IPS-20b (cell line): ENCODE measurements at regions not wholly inside any gene's neighbourhood (a gene's known extent, or its start where the extent isn't known, plus 50 kb on each side); places are given as distances from the start of the nearest gene placed in this dataset.

Experiments used
- H3K27ac ChIP-seq: one replicate; pipeline ENCODE4 v1.5.1; 2013; ENCODE audit warnings: low read length
- H3K27me3 ChIP-seq: 2 replicates; pipeline ENCODE4 v1.6.1; 2013; ENCODE audit warnings: mild to moderate bottlenecking, low read length, inconsistent platforms; ENCODE audit not compliant: insufficient read depth
- H3K36me3 ChIP-seq: 2 replicates; pipeline ENCODE4 v1.6.1; 2013; ENCODE audit warnings: low read depth, mild to moderate bottlenecking, inconsistent platforms, low read length, moderate library complexity; ENCODE audit not compliant: insufficient read depth
- H3K4me1 ChIP-seq: 2 replicates; pipeline ENCODE4 v1.6.1; 2013; ENCODE audit warnings: mild to moderate bottlenecking, control low read depth, inconsistent platforms, low read length, moderate library complexity; ENCODE audit not compliant: insufficient read depth
- H3K4me3 ChIP-seq: 2 replicates; pipeline ENCODE4 v1.5.1; 2013; ENCODE audit warnings: mild to moderate bottlenecking, low read length, inconsistent platforms
- H3K9ac ChIP-seq: 2 replicates; pipeline ENCODE4 v1.6.1; 2013; ENCODE audit warnings: low read depth, mild to moderate bottlenecking, inconsistent platforms, low read length, moderate library complexity
- H3K9me3 ChIP-seq: 2 replicates; pipeline ENCODE4 v1.6.1; 2013; ENCODE audit warnings: mild to moderate bottlenecking, low read depth, low read length, inconsistent platforms; ENCODE audit not compliant: insufficient read depth

- no peaks in the 10 kb centered on the region for H3K36me3 ChIP-seq
- peak overlapping the region; percentile 100 for H3K27ac ChIP-seq
- H3K4me1 ChIP-seq: peaks cover 32% of the 10 kb centered on the region
- peak overlapping the region; percentile 84 for H3K9ac ChIP-seq
- H3K27me3 ChIP-seq: no peaks in the 10 kb centered on the region
- H3K4me3 ChIP-seq: peak overlapping the region; percentile 59; the same call in 1 of the 2 replicates
- no peaks in the 10 kb centered on the region; the same call in 1 of the 2 replicates for H3K9me3 ChIP-seq
Observed at GRCh38 chr12:14258575-14258940, 106.9 kb upstream of the ATF7IP start.

DNA sequence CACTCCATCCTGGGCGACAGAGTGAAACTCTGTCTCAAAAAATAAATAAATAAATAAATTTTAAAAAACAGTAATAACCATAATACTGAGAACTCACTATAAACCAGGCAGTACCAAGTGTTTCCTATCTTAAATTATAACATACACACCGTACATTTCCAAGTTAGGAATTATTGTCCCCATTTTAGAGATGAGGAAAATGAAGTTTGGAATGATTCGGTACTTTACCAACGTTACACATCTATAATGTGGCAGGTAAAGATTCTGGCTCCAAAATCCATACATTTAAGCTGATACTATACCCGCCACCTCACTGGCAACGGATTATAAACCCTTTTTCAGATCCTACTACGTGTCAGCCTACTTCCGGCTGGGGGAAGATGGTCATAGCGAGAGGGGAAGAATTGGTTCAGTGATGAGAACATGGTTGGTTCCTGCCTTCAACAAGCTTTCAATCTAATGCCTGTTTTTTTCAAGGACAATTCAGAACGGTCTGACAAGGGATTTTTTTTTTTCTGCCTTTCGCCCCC lies 105.9 kb upstream of the ATF7IP start:
- H3K36me3 ChIP-seq: no peaks in the 10 kb centered on the region
- no peak overlapping the region; the same call in none of the 2 replicates for H3K4me3 ChIP-seq
- peak overlapping the region; percentile 96 for H3K27ac ChIP-seq
- H3K27me3 ChIP-seq: no peaks in the 10 kb centered on the region
- H3K9me3 ChIP-seq: peaks cover 4% of the 10 kb centered on the region; the same call in 1 of the 2 replicates
- H3K4me1 ChIP-seq: peaks cover 32% of the 10 kb centered on the region
- H3K9ac ChIP-seq: peak overlapping the region; percentile 94; the same call in 1 of the 2 replicates

GRCh38 chr12:14260011-14260993 lies 105.2 kb upstream of the ATF7IP start:
- H3K4me1 ChIP-seq: peaks cover 32% of the 10 kb centered on the region
- H3K27ac ChIP-seq: peak overlapping the region; percentile 96

GRCh38 chr12:14261096-14261495 lies 104.4 kb upstream of the ATF7IP start:
- Histone ChIP-seq H3K36me3 (no peaks in the 10 kb centered on the region), H3K4me1 (peaks cover 32% of the 10 kb centered on the region), H3K27ac (peak overlapping the region; percentile 42), H3K4me3 (peak overlapping the region; percentile 18), H3K9me3 (peaks cover 8% of the 10 kb centered on the region; the same call in 1 of the 2 replicates), H3K9ac (peak overlapping the region; percentile 94), H3K27me3 (no peaks in the 10 kb centered on the region)

More at GRCh38 chr12:14260011-14260993, 105.2 kb upstream of the ATF7IP start:
- H3K4me3 ChIP-seq: peak overlapping the region; percentile 47
- H3K9me3 ChIP-seq: peaks cover 8% of the 10 kb centered on the region; the same call in 1 of the 2 replicates
- H3K36me3 ChIP-seq: no peaks in the 10 kb centered on the region
- peak overlapping the region; percentile 94 for H3K9ac ChIP-seq
- no peaks in the 10 kb centered on the region for H3K27me3 ChIP-seq

- no peak overlapping the region for H3K27ac ChIP-seq
- H3K27me3 ChIP-seq: no peaks in the 10 kb centered on the region
- no peak overlapping the region for H3K4me3 ChIP-seq
- H3K4me1 ChIP-seq: peaks cover 30% of the 10 kb centered on the region
- no peaks in the 10 kb centered on the region for H3K36me3 ChIP-seq
- peak overlapping the region; percentile 4; the same call in 1 of the 2 replicates for H3K9ac ChIP-seq
- peaks cover 8% of the 10 kb centered on the region; the same call in 1 of the 2 replicates for H3K9me3 ChIP-seq
Observed at GRCh38 chr12:14261861-14262260, 103.6 kb upstream of the ATF7IP start.

DNA sequence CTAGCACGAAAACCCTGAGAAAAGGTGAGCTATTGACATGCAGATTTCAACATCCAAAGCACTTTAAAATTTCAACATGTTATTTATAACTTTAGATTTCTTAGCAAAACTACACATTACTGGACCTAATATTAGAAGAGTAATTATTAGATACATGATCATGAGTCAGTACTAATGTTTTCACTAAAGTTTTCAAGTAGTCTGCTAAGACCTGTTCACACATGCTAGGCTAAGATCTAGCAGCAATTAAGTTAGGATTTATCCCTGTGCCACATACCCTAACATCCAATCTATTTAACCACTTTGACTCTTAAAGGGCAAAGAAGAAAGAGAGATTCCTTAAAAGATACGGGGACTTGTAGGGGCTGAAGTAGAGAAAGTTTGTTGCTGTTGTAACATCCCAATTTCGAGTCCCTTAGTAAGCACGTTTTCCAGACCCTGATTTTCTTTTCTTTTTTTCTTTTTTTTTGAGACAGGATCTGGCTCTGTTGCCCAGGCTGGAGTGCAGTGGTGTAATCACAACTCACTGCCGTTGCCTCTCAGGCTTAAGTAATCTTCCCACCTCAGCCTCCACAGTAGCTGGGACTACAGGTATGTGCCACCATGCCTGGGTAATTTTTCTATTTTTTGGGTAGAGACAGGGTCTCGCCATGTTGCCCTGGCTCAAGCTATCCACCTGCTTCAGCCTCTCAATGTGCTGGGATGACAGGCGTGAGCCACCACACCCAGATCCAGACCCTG lies 102.5 kb upstream of the ATF7IP start:
- H3K27ac ChIP-seq: no peak overlapping the region
- no peaks in the 10 kb centered on the region for H3K36me3 ChIP-seq
- H3K9me3 ChIP-seq: peaks cover 8% of the 10 kb centered on the region; the same call in 1 of the 2 replicates
- H3K4me3 ChIP-seq: no peak overlapping the region
- H3K9ac ChIP-seq: no peak overlapping the region
- no peaks in the 10 kb centered on the region for H3K27me3 ChIP-seq
- H3K4me1 ChIP-seq: peaks cover 34% of the 10 kb centered on the region

- no peaks in the 10 kb centered on the region for H3K27me3 ChIP-seq
- no peak overlapping the region for H3K9ac ChIP-seq
- peaks cover 8% of the 10 kb centered on the region; the same call in 1 of the 2 replicates for H3K9me3 ChIP-seq
- no peak overlapping the region for H3K27ac ChIP-seq
- H3K4me3 ChIP-seq: no peak overlapping the region
- peaks cover 31% of the 10 kb centered on the region for H3K4me1 ChIP-seq
- H3K36me3 ChIP-seq: no peaks in the 10 kb centered on the region
Observed at GRCh38 chr12:14263742-14264141, 101.7 kb upstream of the ATF7IP start.

DNA sequence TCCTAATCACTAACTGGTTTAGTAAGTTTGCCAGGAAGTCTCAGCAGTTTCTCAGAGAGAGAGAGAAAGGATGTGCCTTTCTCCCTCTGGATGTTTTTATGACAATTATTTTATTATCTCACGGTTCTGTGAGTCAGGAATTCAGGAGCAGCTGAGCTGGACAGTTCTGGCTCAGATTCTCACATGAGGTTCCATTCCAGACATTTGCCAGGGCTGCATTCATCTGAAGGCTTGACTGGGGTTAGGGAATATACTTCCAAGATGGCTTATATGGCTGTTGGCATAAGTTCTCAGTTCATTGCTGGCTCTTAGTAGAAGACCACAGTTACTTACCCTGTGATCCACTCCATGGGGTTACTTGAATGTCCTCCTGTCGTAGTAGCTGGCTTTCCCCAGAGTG lies 101.2 kb upstream of the ATF7IP start:
- no peak overlapping the region for H3K27ac ChIP-seq
- peaks cover 8% of the 10 kb centered on the region; the same call in 1 of the 2 replicates for H3K9me3 ChIP-seq
- H3K27me3 ChIP-seq: no peaks in the 10 kb centered on the region
- H3K36me3 ChIP-seq: no peaks in the 10 kb centered on the region
- no peak overlapping the region for H3K9ac ChIP-seq
- peaks cover 28% of the 10 kb centered on the region for H3K4me1 ChIP-seq
- no peak overlapping the region for H3K4me3 ChIP-seq

- Histone ChIP-seq H3K9ac (no peak overlapping the region), H3K4me1 (peaks cover 24% of the 10 kb centered on the region), H3K27me3 (no peaks in the 10 kb centered on the region), H3K4me3 (no peak overlapping the region), H3K27ac (no peak overlapping the region), H3K36me3 (no peaks in the 10 kb centered on the region), H3K9me3 (peaks cover 8% of the 10 kb centered on the region; the same call in 1 of the 2 replicates)
Observed at GRCh38 chr12:14264778-14265177, 100.7 kb upstream of the ATF7IP start.

- Histone ChIP-seq H3K4me1 (peaks cover 14% of the 10 kb centered on the region), H3K9me3 (peaks cover 8% of the 10 kb centered on the region; the same call in 1 of the 2 replicates), H3K4me3 (no peak overlapping the region; the same call in 1 of the 2 replicates), H3K9ac (peak overlapping the region; percentile 39; the same call in 1 of the 2 replicates), H3K27ac (no peak overlapping the region), H3K36me3 (no peaks in the 10 kb centered on the region), H3K27me3 (no peaks in the 10 kb centered on the region)
Observed at GRCh38 chr12:14268120-14268515, 97.4 kb upstream of the ATF7IP start.

GRCh38 chr12:14270392-14270791 lies 95.1 kb upstream of the ATF7IP start:
- Histone ChIP-seq H3K36me3 (no peaks in the 10 kb centered on the region), H3K27me3 (no peaks in the 10 kb centered on the region), H3K9ac (no peak overlapping the region), H3K27ac (no peak overlapping the region), H3K4me3 (no peak overlapping the region), H3K9me3 (no peaks in the 10 kb centered on the region; the same call in 1 of the 2 replicates), H3K4me1 (peaks cover 14% of the 10 kb centered on the region)
